Hepatocyte (in vitro differentiated cells): ENCODE measurements at regions not wholly inside any gene's neighbourhood (a gene's known extent, or its start where the extent isn't known, plus 50 kb on each side); places are given as distances from the start of the nearest gene placed in this dataset.

Experiments
- EZH2 ChIP-seq: fragments of 200-600 bp; sonication (generic); IDR thresholded peaks from 2 replicates; pipeline ENCODE4 v1.6.1; 2016; ENCODE audit warnings: antibody characterized with exemption, mild to moderate bottlenecking, borderline replicate concordance
- TF ChIP-seq, protein P1 (sequence below): fragments of 200-600 bp; sonication (generic); IDR thresholded peaks from 2 replicates; pipeline ENCODE4 v1.5.1; 2016; ENCODE audit warnings: antibody characterized with exemption, mild to moderate bottlenecking; ENCODE audit not compliant: poor library complexity

- TF ChIP-seq, protein P1, sequence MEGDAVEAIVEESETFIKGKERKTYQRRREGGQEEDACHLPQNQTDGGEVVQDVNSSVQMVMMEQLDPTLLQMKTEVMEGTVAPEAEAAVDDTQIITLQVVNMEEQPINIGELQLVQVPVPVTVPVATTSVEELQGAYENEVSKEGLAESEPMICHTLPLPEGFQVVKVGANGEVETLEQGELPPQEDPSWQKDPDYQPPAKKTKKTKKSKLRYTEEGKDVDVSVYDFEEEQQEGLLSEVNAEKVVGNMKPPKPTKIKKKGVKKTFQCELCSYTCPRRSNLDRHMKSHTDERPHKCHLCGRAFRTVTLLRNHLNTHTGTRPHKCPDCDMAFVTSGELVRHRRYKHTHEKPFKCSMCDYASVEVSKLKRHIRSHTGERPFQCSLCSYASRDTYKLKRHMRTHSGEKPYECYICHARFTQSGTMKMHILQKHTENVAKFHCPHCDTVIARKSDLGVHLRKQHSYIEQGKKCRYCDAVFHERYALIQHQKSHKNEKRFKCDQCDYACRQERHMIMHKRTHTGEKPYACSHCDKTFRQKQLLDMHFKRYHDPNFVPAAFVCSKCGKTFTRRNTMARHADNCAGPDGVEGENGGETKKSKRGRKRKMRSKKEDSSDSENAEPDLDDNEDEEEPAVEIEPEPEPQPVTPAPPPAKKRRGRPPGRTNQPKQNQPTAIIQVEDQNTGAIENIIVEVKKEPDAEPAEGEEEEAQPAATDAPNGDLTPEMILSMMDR: peak; percentile 75
- no peak for TF ChIP-seq EZH2
Measured at GRCh38 chr9:18208166-18209059, 265.5 kb upstream of the ADAMTSL1 start.
